NCI-H69 (cell line): ENCODE measurements at regions not wholly inside any gene's neighbourhood (a gene's known extent, or its start where the extent isn't known, plus 50 kb on each side); places are given as distances from the start of the nearest gene placed in this dataset.
A peak's percentile ranks its signal among the peaks of the same experiment; 100 is the strongest.

Source experiments
- DNase-seq: peaks from one replicate; lab custom pipeline; 2025; lab: John Stamatoyannopoulos, UW

DNA sequence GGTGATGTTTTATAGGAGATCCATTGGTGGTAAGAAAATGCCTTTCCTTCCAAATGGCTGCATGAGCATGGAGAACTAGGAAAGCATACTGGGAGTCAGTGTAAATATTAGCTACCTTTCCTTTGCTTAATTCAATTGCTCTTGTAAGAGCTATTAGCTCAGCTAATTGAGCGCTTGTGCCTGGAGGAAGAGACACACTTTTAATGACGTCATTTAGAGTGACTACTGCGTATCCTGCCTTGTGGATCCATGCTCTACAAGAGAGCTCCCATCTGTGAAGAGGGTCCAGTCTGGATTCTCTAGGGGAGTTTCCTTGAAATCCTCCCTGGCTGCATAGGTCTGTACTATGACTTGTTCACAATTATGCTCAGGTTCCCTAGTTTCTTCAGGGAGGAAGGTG is 63.8 kb upstream of the ARRDC3 start:
- peak; percentile 15 for DNase-seq

DNA sequence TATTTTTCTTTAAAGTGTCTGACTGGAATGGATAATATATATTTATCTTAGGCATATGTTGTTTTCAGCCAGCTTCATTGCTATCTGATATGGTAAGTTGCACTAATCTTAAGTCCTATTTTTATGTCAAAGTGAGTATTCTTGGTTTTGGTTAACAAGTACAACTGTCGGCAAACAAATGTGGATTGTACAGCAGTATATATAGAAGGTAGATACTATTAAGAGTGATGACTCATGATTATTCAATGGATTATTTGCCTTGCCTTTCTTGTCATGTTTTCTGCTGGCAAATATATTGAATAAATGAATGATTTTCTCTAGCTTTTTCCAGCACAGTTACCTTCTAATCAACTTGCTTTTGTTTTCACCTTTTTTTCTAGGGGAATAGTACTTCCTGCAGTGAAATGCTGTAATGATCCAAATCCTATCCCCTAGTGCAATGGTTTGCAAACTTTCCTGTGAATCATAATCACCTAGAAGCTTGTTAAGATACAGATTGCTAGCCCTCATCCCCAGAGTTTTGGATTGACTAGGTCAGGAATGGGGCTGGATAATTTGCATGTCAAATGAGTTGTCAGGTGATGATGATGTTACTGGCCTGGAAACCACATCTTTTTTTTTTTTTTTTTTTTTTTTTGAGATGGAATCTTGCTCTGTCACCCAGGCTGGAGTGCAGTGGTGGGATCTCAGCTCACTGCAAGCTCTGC is 60.8 kb upstream of the ARRDC3 start:
- no peak for DNase-seq

DNA sequence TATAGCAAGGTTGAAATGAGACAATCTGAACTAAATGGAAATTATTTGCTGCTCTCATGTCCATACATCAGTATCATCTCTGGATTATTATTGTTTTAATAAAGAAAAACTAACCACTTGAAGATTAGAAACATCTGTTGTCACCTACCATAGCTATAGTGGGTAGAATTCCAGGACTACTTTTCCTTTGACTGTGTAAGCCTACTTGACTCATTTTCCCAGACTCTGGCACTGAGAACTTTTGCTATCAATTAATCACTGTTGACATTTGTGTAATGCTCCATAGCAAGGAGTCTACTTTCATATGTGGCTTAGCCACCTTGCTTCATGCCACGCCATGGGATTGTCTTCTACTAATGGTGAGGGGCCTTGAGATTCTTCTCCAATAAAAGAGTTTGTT is 59.9 kb upstream of the ARRDC3 start:
- DNase-seq = no peak

DNA sequence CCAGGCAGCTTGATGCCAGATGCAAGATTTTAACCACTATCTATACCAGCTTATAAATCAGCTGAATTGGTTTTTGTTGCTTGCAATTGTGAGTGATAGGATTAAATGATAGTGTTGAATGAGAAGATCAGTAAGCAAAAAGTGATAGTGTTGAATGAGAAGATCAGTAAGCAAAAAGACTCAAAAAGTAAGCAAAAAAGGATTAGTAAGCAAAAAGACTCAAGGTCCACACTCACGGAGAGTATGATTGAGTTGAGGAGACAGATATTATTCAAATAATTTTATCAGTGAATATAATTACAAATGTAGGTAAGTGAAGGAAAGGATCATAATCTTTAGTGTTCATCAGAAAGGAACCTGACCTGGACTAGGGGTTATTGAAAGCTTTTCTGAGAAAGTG is 58.0 kb upstream of the ARRDC3 start:
- no peak for DNase-seq

DNA sequence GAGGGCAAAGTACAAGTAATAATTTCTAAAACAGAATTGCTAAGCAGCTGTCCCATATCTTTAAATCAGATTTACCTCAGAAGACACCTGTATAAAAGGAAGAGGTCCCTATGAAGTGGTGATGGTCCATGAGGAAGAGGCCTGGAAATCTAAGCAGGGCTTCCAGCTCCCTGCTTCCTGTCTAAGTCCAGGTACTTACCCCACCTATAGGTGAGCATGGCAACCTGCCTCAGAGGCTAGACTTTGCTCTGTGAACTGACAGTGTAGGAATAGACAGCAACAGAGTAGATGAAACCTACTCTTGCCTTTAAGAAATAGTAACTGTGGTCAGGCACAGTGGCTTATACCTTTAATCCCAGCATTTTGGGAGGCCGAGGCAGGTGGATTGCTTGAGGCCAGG is 55.8 kb upstream of the ARRDC3 start:
- DNase-seq = peak; percentile 75

DNA sequence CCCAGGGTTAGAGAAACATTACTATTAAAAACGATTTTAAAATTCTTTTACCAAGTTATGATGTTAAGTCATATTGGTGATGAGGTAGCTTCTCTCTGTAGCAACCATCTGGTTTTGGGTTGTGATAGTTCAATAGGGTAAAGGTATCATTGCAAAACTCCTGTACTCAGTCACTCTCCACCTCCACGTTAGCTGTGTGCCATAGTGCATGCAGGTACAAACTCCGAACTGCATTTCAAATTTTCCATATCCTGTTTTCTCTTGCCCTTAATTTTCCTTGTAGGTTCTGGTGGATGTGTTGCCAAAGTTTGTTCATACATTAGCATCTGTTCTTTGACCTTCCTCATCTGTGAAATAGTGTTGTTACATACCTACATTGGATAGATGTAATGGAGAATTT is 53.1 kb upstream of the ARRDC3 start:
- no peak for DNase-seq

DNA sequence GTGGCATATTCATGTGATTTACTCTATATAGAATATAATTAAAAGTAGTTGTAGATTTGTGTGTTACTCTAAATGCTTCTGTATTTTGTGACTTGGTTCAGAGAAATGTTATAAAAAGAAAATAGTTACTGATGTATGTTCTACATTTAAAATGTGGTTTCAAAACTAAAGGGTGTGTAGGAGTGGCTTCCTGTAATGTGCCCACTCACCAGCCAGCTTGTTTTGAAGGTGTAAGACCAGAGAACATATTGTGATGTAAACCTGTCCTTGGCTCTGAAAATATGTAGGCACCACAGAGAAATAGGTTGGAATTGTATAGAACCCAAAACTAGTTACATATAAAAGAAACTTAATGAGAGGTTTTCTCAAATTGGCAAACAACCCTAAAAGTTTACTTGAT is 51.2 kb upstream of the ARRDC3 start:
- DNase-seq = no peak

DNA sequence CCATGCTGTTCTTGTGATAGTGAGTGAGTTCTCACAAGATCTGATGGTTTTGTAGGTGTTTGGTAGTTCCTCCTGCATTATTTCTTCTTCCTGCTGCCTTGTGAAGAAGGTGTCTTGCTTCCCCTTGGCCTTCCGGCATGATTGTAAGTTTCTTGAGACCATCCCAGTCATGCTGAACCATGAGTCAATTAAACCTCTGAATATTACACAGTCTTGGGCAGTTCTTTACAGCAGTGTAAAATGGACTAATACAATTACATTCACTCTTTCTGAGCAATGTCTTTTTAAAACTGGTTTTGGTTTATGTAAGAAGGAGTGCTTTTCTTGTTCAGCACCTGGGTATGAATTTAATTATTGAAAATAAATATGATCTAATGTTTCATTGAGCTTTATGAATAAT is 50.7 kb upstream of the ARRDC3 start:
- no peak for DNase-seq
